ENCODE measurements at regions not wholly inside any gene's neighbourhood (a gene's known extent, or its start where the extent isn't known, plus 50 kb on each side); places are given as distances from the start of the nearest gene placed in this dataset.
"Not testable (repeated sequence)": the region's sequence is repeated elsewhere in the genome, so short reads cannot be mapped to it uniquely, and the experiment has no call there.

GRCh38 chr2:53208815-53209214 lies 558.8 kb upstream of the CHAC2 start:
- Histone ChIP-seq H3K4me2 (ENCODE audit: unreplicated experiment) (no peak overlapping the region), H4K20me1 (ENCODE audit: insufficient read depth) (no peaks in the 10 kb centered on the region), H3K27me3 (replicated peaks; ENCODE audit: insufficient read depth) (peaks cover 19% of the 10 kb centered on the region; the same call in 1 of the 2 replicates), H3K27ac (no peak overlapping the region), H3K79me2 (ENCODE audit: insufficient read depth) (no peaks in the 10 kb centered on the region), H3K4me3 (no peak overlapping the region), H2AFZ (no peak overlapping the region), H3K36me3 (ENCODE audit: low read depth) (no peaks in the 10 kb centered on the region), H3K9ac (no peak overlapping the region), H3K9me3 (ENCODE audit: low read depth) (no peaks in the 10 kb centered on the region), H3K4me1 (ENCODE audit: insufficient read depth) (no peaks in the 10 kb centered on the region), H3K9me2 (ENCODE audit: insufficient read depth) (no peaks in the 10 kb centered on the region), H3F3A (ENCODE audit: insufficient read depth) (no peaks in the 10 kb centered on the region)
- in situ Hi-C loops (cut with MboI): no loop called here
- DNase-seq: no peak
- TF ChIP-seq EZH2 (IDR thresholded peaks at IDR 0.05; ENCODE audit: insufficient read depth, poor library complexity, severe bottlenecking) (no peak), EZH2phosphoT487 (IDR thresholded peaks at IDR 0.05; ENCODE audit: insufficient read depth, low read depth) (no peak)
- WGBS, 2 experiments (ENCODE audit: low coverage in 1 of 2, low lambda C conversion rate in 2 of 2, missing lambda C conversion rate in 2 of 2): 43 to 50% methylated on average over 4 of the region's 4 CpGs

- H2AFZ ChIP-seq; H3K4me3 ChIP-seq; H3K4me2 ChIP-seq (ENCODE audit: unreplicated experiment); DNase-seq; H4K20me1 ChIP-seq (ENCODE audit: insufficient read depth); H3K36me3 ChIP-seq (ENCODE audit: low read depth); H3K9ac ChIP-seq; H3K9me2 ChIP-seq (ENCODE audit: insufficient read depth); H3K9me3 ChIP-seq (ENCODE audit: low read depth); H3K27ac ChIP-seq; H3F3A ChIP-seq (ENCODE audit: insufficient read depth); H3K4me1 ChIP-seq (ENCODE audit: insufficient read depth); in situ Hi-C loops (cut with MboI); H3K79me2 ChIP-seq (ENCODE audit: insufficient read depth): not testable (repeated sequence)
- WGBS, 2 experiments (ENCODE audit: low coverage in 1 of 2, low lambda C conversion rate in 2 of 2, missing lambda C conversion rate in 2 of 2): 9 to 27% methylated on average over 1 of the region's 1 CpG
- H3K27me3 ChIP-seq (replicated peaks; ENCODE audit: insufficient read depth): peaks cover 19% of the 10 kb centered on the region
Observed at GRCh38 chr2:53206226-53206625, 561.4 kb upstream of the CHAC2 start.

GRCh38 chr2:53202063-53202462 lies 565.5 kb upstream of the CHAC2 start:
- WGBS, 2 experiments (ENCODE audit: low coverage in 1 of 2, low lambda C conversion rate in 2 of 2, missing lambda C conversion rate in 2 of 2): 0 to 2% methylated on average over 3 of the region's 3 CpGs
- H3F3A ChIP-seq (ENCODE audit: insufficient read depth): no peaks in the 10 kb centered on the region
- no peaks in the 10 kb centered on the region for H3K36me3 ChIP-seq (ENCODE audit: low read depth)
- no peaks in the 10 kb centered on the region for H3K9me3 ChIP-seq (ENCODE audit: low read depth)
- H4K20me1 ChIP-seq (ENCODE audit: insufficient read depth): no peaks in the 10 kb centered on the region
- in situ Hi-C loops (cut with MboI): no loop called here
- no peaks in the 10 kb centered on the region for H3K9me2 ChIP-seq (ENCODE audit: insufficient read depth)
- no peak overlapping the region for H3K27ac ChIP-seq
- H3K4me3 ChIP-seq: no peak overlapping the region
- no peak overlapping the region for H3K9ac ChIP-seq
- no peak overlapping the region for H2AFZ ChIP-seq
- H3K4me2 ChIP-seq (ENCODE audit: unreplicated experiment): no peak overlapping the region
- H3K4me1 ChIP-seq (ENCODE audit: insufficient read depth): no peaks in the 10 kb centered on the region
- no peak for TF ChIP-seq EZH2phosphoT487 (IDR thresholded peaks at IDR 0.05; ENCODE audit: insufficient read depth, low read depth)
- no peak for TF ChIP-seq EZH2 (IDR thresholded peaks at IDR 0.05; ENCODE audit: insufficient read depth, poor library complexity, severe bottlenecking)
- peaks cover 16% of the 10 kb centered on the region for H3K27me3 ChIP-seq (replicated peaks; ENCODE audit: insufficient read depth)
- no peaks in the 10 kb centered on the region for H3K79me2 ChIP-seq (ENCODE audit: insufficient read depth)
- peak; percentile 64 for DNase-seq

GRCh38 chr2:53200072-53200471 lies 567.5 kb upstream of the CHAC2 start:
- WGBS, 2 experiments (ENCODE audit: low coverage in 1 of 2, low lambda C conversion rate in 2 of 2, missing lambda C conversion rate in 2 of 2): 34 to 41% methylated on average over 3 of the region's 3 CpGs
- H3K79me2 ChIP-seq (ENCODE audit: insufficient read depth): no peaks in the 10 kb centered on the region
- no peak overlapping the region for H2AFZ ChIP-seq
- no peak overlapping the region for H3K4me2 ChIP-seq (ENCODE audit: unreplicated experiment)
- H3K27me3 ChIP-seq (replicated peaks; ENCODE audit: insufficient read depth): peaks cover 5% of the 10 kb centered on the region; the same call in 1 of the 2 replicates
- H3K9ac ChIP-seq: no peak overlapping the region
- TF ChIP-seq EZH2 (IDR thresholded peaks at IDR 0.05; ENCODE audit: insufficient read depth, poor library complexity, severe bottlenecking): no peak
- TF ChIP-seq EZH2phosphoT487 (IDR thresholded peaks at IDR 0.05; ENCODE audit: insufficient read depth, low read depth): no peak
- no peaks in the 10 kb centered on the region for H3K9me3 ChIP-seq (ENCODE audit: low read depth)
- in situ Hi-C loops (cut with MboI): no loop called here
- H3K4me1 ChIP-seq (ENCODE audit: insufficient read depth): no peaks in the 10 kb centered on the region
- no peaks in the 10 kb centered on the region for H3K36me3 ChIP-seq (ENCODE audit: low read depth)
- no peak for DNase-seq
- no peaks in the 10 kb centered on the region for H4K20me1 ChIP-seq (ENCODE audit: insufficient read depth)
- no peak overlapping the region for H3K27ac ChIP-seq
- no peaks in the 10 kb centered on the region for H3K9me2 ChIP-seq (ENCODE audit: insufficient read depth)
- H3F3A ChIP-seq (ENCODE audit: insufficient read depth): no peaks in the 10 kb centered on the region
- H3K4me3 ChIP-seq: no peak overlapping the region

GRCh38 chr2:53188851-53189510 lies 578.6 kb upstream of the CHAC2 start:
- Histone ChIP-seq H2AFZ (no peak overlapping the region), H3K4me3 (no peak overlapping the region), H3K36me3 (ENCODE audit: low read depth) (no peaks in the 10 kb centered on the region), H3K4me1 (ENCODE audit: insufficient read depth) (no peaks in the 10 kb centered on the region), H3K9me2 (ENCODE audit: insufficient read depth) (no peaks in the 10 kb centered on the region), H3K9me3 (ENCODE audit: low read depth) (no peaks in the 10 kb centered on the region), H4K20me1 (ENCODE audit: insufficient read depth) (no peaks in the 10 kb centered on the region), H3K9ac (no peak overlapping the region), H3F3A (ENCODE audit: insufficient read depth) (no peaks in the 10 kb centered on the region), H3K4me2 (ENCODE audit: unreplicated experiment) (no peak overlapping the region), H3K79me2 (ENCODE audit: insufficient read depth) (no peaks in the 10 kb centered on the region), H3K27me3 (replicated peaks; ENCODE audit: insufficient read depth) (no peaks in the 10 kb centered on the region), H3K27ac (no peak overlapping the region)
- 46 to 50% methylated on average over 7 of the region's 7 CpGs for WGBS, 2 experiments (ENCODE audit: low coverage in 1 of 2, low lambda C conversion rate in 2 of 2, missing lambda C conversion rate in 2 of 2)
- DNase-seq: peak; percentile 14
- in situ Hi-C loops (cut with MboI): no loop called here
- TF ChIP-seq EZH2 (IDR thresholded peaks at IDR 0.05; ENCODE audit: insufficient read depth, poor library complexity, severe bottlenecking) (no peak), EZH2phosphoT487 (IDR thresholded peaks at IDR 0.05; ENCODE audit: insufficient read depth, low read depth) (no peak)

Measured in GM23248 (cell line).